NCI-H2081 treated with DMSO at 0.1 percent for 48 hours (cell line): ENCODE measurements at regions not wholly inside any gene's neighbourhood (a gene's known extent, or its start where the extent isn't known, plus 50 kb on each side); places are given as distances from the start of the nearest gene placed in this dataset.
A peak's percentile ranks its signal among the peaks of the same experiment; 100 is the strongest.
"Not testable (repeated sequence)": the region's sequence is repeated elsewhere in the genome, so short reads cannot be mapped to it uniquely, and the experiment has no call there.

ENCODE experiments used
- DNase-seq: peaks from one replicate; lab custom pipeline; 2025; lab: John Stamatoyannopoulos, UW

- not testable (repeated sequence) for DNase-seq
Measured at GRCh38 chr4:153106736-153107135, 97.5 kb upstream of the TRIM2 start.

GRCh38 chr4:153107246-153107645 is 97.0 kb upstream of the TRIM2 start:
- DNase-seq = no peak

- DNase-seq = no peak
Measured at GRCh38 chr4:153109296-153109849, 94.9 kb upstream of the TRIM2 start.

- DNase-seq = no peak
Measured at GRCh38 chr4:153110739-153111138, 93.5 kb upstream of the TRIM2 start.

GRCh38 chr4:153111426-153112040 is 92.7 kb upstream of the TRIM2 start:
- no peak for DNase-seq

- no peak for DNase-seq
Measured at GRCh38 chr4:153112041-153112441, 92.2 kb upstream of the TRIM2 start.

GRCh38 chr4:153113061-153113837 is 91.0 kb upstream of the TRIM2 start:
- DNase-seq = no peak

- no peak for DNase-seq
Measured at GRCh38 chr4:153113838-153114105, 90.5 kb upstream of the TRIM2 start.

GRCh38 chr4:153114771-153115321 is 89.4 kb upstream of the TRIM2 start:
- no peak for DNase-seq

- DNase-seq = no peak
Measured at GRCh38 chr4:153115322-153116290, 88.6 kb upstream of the TRIM2 start.

- no peak for DNase-seq
Measured at GRCh38 chr4:153116291-153116680, 88.0 kb upstream of the TRIM2 start.

- DNase-seq = no peak
Measured at GRCh38 chr4:153116801-153117200, 87.4 kb upstream of the TRIM2 start.

- DNase-seq = no peak
Measured at GRCh38 chr4:153117554-153117953, 86.7 kb upstream of the TRIM2 start.

- no peak for DNase-seq
Measured at GRCh38 chr4:153119626-153120025, 84.6 kb upstream of the TRIM2 start.

GRCh38 chr4:153120235-153120634 is 84.0 kb upstream of the TRIM2 start:
- DNase-seq = no peak

- no peak for DNase-seq
Measured at GRCh38 chr4:153122855-153123254, 81.4 kb upstream of the TRIM2 start.

- DNase-seq = no peak
Measured at GRCh38 chr4:153126137-153126536, 78.1 kb upstream of the TRIM2 start.

- peak; percentile 36 for DNase-seq
Measured at GRCh38 chr4:153127760-153128494, 76.3 kb upstream of the TRIM2 start.

GRCh38 chr4:153131596-153131995 is 72.6 kb upstream of the TRIM2 start:
- no peak for DNase-seq

- no peak for DNase-seq
Measured at GRCh38 chr4:153137159-153137558, 67.1 kb upstream of the TRIM2 start.
